ENCODE measurements at regions not wholly inside any gene's neighbourhood (a gene's known extent, or its start where the extent isn't known, plus 50 kb on each side); places are given as distances from the start of the nearest gene placed in this dataset.

DNA sequence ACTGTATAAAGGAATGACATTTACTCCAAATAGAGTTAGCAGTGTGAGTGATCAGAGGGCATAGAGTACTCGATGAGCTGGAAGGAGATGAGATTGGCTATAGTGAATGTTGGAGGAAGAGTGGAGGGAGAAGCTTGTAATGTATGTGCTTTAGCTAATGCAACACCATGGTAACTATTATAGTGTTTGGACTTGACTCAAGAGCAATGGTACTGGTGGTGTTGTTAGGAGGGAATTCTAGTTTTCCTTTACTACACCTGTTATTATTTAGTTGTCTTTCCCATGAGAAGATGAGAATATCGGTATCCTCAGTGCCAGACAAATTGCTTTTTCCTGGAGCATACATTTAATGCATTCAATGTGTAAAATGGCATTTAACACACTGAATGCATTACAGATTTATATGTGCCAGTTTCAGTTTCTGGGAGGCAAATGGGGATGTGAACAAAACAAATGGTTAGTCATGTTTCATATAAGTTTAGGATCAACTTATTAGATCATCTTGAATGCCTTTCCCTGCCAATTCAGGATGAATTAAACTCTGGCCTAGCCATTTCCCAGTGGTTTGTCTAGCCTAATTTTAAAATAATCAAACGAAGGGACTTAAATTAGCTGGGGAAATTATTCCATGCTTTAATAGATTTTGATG lies 291.1 kb upstream of the ADAMTS5 start:
- TF ChIP-seq, protein P1, sequence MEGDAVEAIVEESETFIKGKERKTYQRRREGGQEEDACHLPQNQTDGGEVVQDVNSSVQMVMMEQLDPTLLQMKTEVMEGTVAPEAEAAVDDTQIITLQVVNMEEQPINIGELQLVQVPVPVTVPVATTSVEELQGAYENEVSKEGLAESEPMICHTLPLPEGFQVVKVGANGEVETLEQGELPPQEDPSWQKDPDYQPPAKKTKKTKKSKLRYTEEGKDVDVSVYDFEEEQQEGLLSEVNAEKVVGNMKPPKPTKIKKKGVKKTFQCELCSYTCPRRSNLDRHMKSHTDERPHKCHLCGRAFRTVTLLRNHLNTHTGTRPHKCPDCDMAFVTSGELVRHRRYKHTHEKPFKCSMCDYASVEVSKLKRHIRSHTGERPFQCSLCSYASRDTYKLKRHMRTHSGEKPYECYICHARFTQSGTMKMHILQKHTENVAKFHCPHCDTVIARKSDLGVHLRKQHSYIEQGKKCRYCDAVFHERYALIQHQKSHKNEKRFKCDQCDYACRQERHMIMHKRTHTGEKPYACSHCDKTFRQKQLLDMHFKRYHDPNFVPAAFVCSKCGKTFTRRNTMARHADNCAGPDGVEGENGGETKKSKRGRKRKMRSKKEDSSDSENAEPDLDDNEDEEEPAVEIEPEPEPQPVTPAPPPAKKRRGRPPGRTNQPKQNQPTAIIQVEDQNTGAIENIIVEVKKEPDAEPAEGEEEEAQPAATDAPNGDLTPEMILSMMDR (IDR thresholded peaks at IDR 0.05; ENCODE audit: low read depth, low read length, poor library complexity, severe bottlenecking), result no peak
- no peak for TF ChIP-seq EZH2phosphoT487 (IDR thresholded peaks at IDR 0.05; ENCODE audit: borderline replicate concordance, low read length)
